Testis (tissue), 2 donors: ENCODE measurements at regions not wholly inside any gene's neighbourhood (a gene's known extent, or its start where the extent isn't known, plus 50 kb on each side); places are given as distances from the start of the nearest gene placed in this dataset.
A peak's percentile ranks its signal among the peaks of the same experiment; 100 is the strongest.

Experiments used
- DNase-seq: peaks from one replicate; pipeline ENCODE4 v3.0.0-alpha.2; 2019
- H3K27ac ChIP-seq, 2 donors: fragments of 200-600 bp; sonication (generic); one replicate each; pipeline ENCODE4 v1.5.1; 2019
- H3K27me3 ChIP-seq: fragments of 200-600 bp; sonication (generic); one replicate; pipeline ENCODE4 v1.5.1; 2019
- H3K36me3 ChIP-seq: fragments of 200-600 bp; sonication (generic); one replicate; pipeline ENCODE4 v1.5.1; 2017; ENCODE audit warnings: low read depth; ENCODE audit errors: missing control alignments
- H3K4me1 ChIP-seq: fragments of 200-600 bp; sonication (generic); one replicate; pipeline ENCODE4 v1.5.1; 2019
- H3K4me3 ChIP-seq, 2 donors: fragments of 200-600 bp; sonication (generic); one replicate each; pipeline ENCODE4 v1.5.1; 2017 to 2019
- H3K9me3 ChIP-seq: fragments of 200-600 bp; sonication (generic); one replicate; pipeline ENCODE4 v1.5.1; 2017
- CTCF ChIP-seq, 3 experiments: fragments of 450-650 bp in 2 of 3; fragments of 200-600 bp in 1 of 3; sonication (generic) in 1 of 3; IDR thresholded peaks; one replicate each; pipeline ENCODE4 v1.5.1; 2016 to 2019; ENCODE audit warnings: antibody characterized with exemption in 3 of 3, mild to moderate bottlenecking in 2 of 3, moderate library complexity in 1 of 3
- POLR2A ChIP-seq: fragments of 450-650 bp; IDR thresholded peaks from one replicate; pipeline ENCODE4 v1.6.1; 2017; ENCODE audit warnings: antibody characterized with exemption, mild to moderate bottlenecking, moderate library complexity
- WGBS, 2 donors: methylation state at CpG; one replicate each; pipeline ENCODE4 v1.1.5; 2018; 5-methylcytosine and 5-hydroxymethylcytosine counted together
- intact Hi-C: fragments of 100-400 bp; cut with DNase I; formaldehyde crosslinking; loops from one replicate; pipeline ENCODE4 v1.15.1; 2023; ENCODE audit warnings: low total_unique reads

- H3K9me3 ChIP-seq, result no peaks in the 10 kb centered on the region
- H3K36me3 ChIP-seq, result no peaks in the 10 kb centered on the region
- no peak overlapping the region for H3K27ac ChIP-seq
- intact Hi-C loops, result no loop called here
- DNase-seq, result no peak
- no peak overlapping the region for H3K4me3 ChIP-seq
- no peak for TF ChIP-seq CTCF (IDR thresholded peaks at IDR 0.05)
- no peaks in the 10 kb centered on the region for H3K4me1 ChIP-seq
- 90 to 97% methylated on average over 1 of the region's 1 CpG for WGBS, 2 donors
- H3K27me3 ChIP-seq, result no peaks in the 10 kb centered on the region
These were observed 808.0 kb upstream of the CCDC179 start for GRCh38 chr11:23668324-23668723.

- no peaks in the 10 kb centered on the region for H3K36me3 ChIP-seq
- H3K4me3 ChIP-seq, result no peak overlapping the region
- intact Hi-C loops, result no loop called here
- TF ChIP-seq CTCF (IDR thresholded peaks at IDR 0.05), result no peak
- no peak for TF ChIP-seq POLR2A
- no peak overlapping the region for H3K27ac ChIP-seq
- no peaks in the 10 kb centered on the region for H3K27me3 ChIP-seq
- H3K9me3 ChIP-seq, result no peaks in the 10 kb centered on the region
- WGBS, 2 donors, result 69 to 76% methylated on average over 1 of the region's 1 CpG
- H3K4me1 ChIP-seq, result no peaks in the 10 kb centered on the region
- DNase-seq, result no peak
These were observed 813.1 kb upstream of the CCDC179 start for GRCh38 chr11:23673366-23673765.

GRCh38 chr11:23674866-23675265, 814.6 kb upstream of the CCDC179 start:
- no peak for DNase-seq
- Histone ChIP-seq H3K36me3 (no peaks in the 10 kb centered on the region), H3K27me3 (no peaks in the 10 kb centered on the region), H3K4me1 (no peaks in the 10 kb centered on the region), H3K4me3 (no peak overlapping the region), H3K9me3 (no peaks in the 10 kb centered on the region), H3K27ac (no peak overlapping the region)
- intact Hi-C loops, result no loop called here
- TF ChIP-seq POLR2A, result no peak
- no peak for TF ChIP-seq CTCF (IDR thresholded peaks at IDR 0.05)

GRCh38 chr11:23679041-23679440, 817.8 kb upstream of the LUZP2 start:
- intact Hi-C loops, result no loop called here
- Histone ChIP-seq H3K27me3 (no peaks in the 10 kb centered on the region), H3K9me3 (no peaks in the 10 kb centered on the region), H3K36me3 (no peaks in the 10 kb centered on the region), H3K4me1 (no peaks in the 10 kb centered on the region), H3K27ac (no peak overlapping the region), H3K4me3 (no peak overlapping the region)
- 91% methylated on average over 1 of the region's 1 CpG; no CpG with 5 or more reads in 1 of the 2 donors for WGBS, 2 donors
- TF ChIP-seq POLR2A (no peak), CTCF (IDR thresholded peaks at IDR 0.05) (no peak)
- DNase-seq, result no peak

GRCh38 chr11:23679981-23680380, 816.9 kb upstream of the LUZP2 start:
- intact Hi-C loops, result no loop called here
- 67 to 68% methylated on average over 6 to 10 of the region's 10 CpGs for WGBS, 2 donors
- DNase-seq, result no peak

More at GRCh38 chr11:23679981-23680380, 816.9 kb upstream of the LUZP2 start:
- no peaks in the 10 kb centered on the region for H3K4me1 ChIP-seq
- no peak for TF ChIP-seq CTCF (IDR thresholded peaks at IDR 0.05)
- TF ChIP-seq POLR2A, result no peak
- H3K27me3 ChIP-seq, result no peaks in the 10 kb centered on the region
- H3K36me3 ChIP-seq, result no peaks in the 10 kb centered on the region
- peak overlapping the region in 1 of 2 donors; percentile 34 for H3K4me3 ChIP-seq
- no peaks in the 10 kb centered on the region for H3K9me3 ChIP-seq
- no peak overlapping the region for H3K27ac ChIP-seq
